Mesenchymal stem cell (in vitro differentiated cells and primary cell): ENCODE measurements at regions not wholly inside any gene's neighbourhood (a gene's known extent, or its start where the extent isn't known, plus 50 kb on each side); places are given as distances from the start of the nearest gene placed in this dataset.

Experiments used
- DNase-seq: peaks from one replicate; pipeline ENCODE4 v3.0.0-alpha.2; 2013
- H2AFZ ChIP-seq: one replicate; pipeline ENCODE4 v1.6.1; 2013; ENCODE audit warnings: low read depth, mild to moderate bottlenecking, control low read depth, inconsistent platforms, low read length, moderate library complexity
- H2AK5ac ChIP-seq: 2 replicates; pipeline ENCODE4 v1.6.1; 2013; ENCODE audit warnings: low read length, moderate library complexity, mild to moderate bottlenecking, inconsistent platforms; ENCODE audit not compliant: severe bottlenecking
- H2BK120ac ChIP-seq: one replicate; pipeline ENCODE4 v1.6.1; 2013; ENCODE audit warnings: low read depth, mild to moderate bottlenecking, inconsistent platforms, low read length, moderate library complexity
- H2BK12ac ChIP-seq, 2 experiments: one replicate each; pipeline ENCODE4 v1.6.1; 2013; ENCODE audit warnings: inconsistent platforms in 2 of 2, low read length in 2 of 2, mild to moderate bottlenecking in 2 of 2, moderate library complexity in 2 of 2, control low read depth in 1 of 2
- H2BK15ac ChIP-seq: one replicate; pipeline ENCODE4 v1.6.1; 2013; ENCODE audit warnings: mild to moderate bottlenecking, low read depth, inconsistent platforms; ENCODE audit not compliant: poor library complexity, severe bottlenecking
- H2BK5ac ChIP-seq: 2 replicates; pipeline ENCODE4 v1.6.1; 2013; ENCODE audit warnings: low read depth, mild to moderate bottlenecking, low read length, control low read depth, inconsistent platforms; ENCODE audit not compliant: poor library complexity, severe bottlenecking
- H3K14ac ChIP-seq, 2 experiments: one replicate each; pipeline ENCODE4 v1.6.1; 2013; ENCODE audit warnings: inconsistent platforms in 2 of 2, low read length in 2 of 2, control low read depth in 1 of 2, mild to moderate bottlenecking in 1 of 2, moderate library complexity in 1 of 2
- H3K18ac ChIP-seq, 2 experiments: one replicate each; pipeline ENCODE4 v1.6.1; 2013; ENCODE audit warnings: inconsistent platforms in 2 of 2, low read length in 2 of 2, control low read depth in 1 of 2, low read depth in 1 of 2, mild to moderate bottlenecking in 1 of 2
- H3K23ac ChIP-seq, 2 experiments: one replicate each; pipeline ENCODE4 v1.6.1; 2013; ENCODE audit warnings: inconsistent platforms in 2 of 2, low read length in 2 of 2, mild to moderate bottlenecking in 2 of 2, moderate library complexity in 2 of 2, control low read depth in 1 of 2
- H3K27ac ChIP-seq: 2 replicates; pipeline ENCODE4 v1.5.1; 2013; ENCODE audit warnings: mild to moderate bottlenecking, moderate library complexity, low read length, control low read depth, inconsistent platforms; ENCODE audit not compliant: poor library complexity, severe bottlenecking
- H3K27me3 ChIP-seq, 2 experiments: 2 replicates each; pipeline versions ENCODE4 v1.6.1 to v1.7.0; 2013; ENCODE audit warnings: low read length in 2 of 2, mild to moderate bottlenecking in 2 of 2, moderate library complexity in 2 of 2, control low read depth in 1 of 2, inconsistent platforms in 1 of 2; ENCODE audit not compliant: control insufficient read depth in 1 of 2, insufficient read depth in 1 of 2
- H3K36me3 ChIP-seq, 2 experiments: 2 replicates each; pipeline versions ENCODE4 v1.6.1 to v1.7.0; 2013; ENCODE audit warnings: low read length in 2 of 2, control low read depth in 1 of 2, inconsistent platforms in 1 of 2, low read depth in 1 of 2, mild to moderate bottlenecking in 1 of 2; ENCODE audit not compliant: insufficient read depth in 2 of 2, control insufficient read depth in 1 of 2
- H3K4ac ChIP-seq, 2 experiments: one replicate each; pipeline ENCODE4 v1.6.1; 2013; ENCODE audit warnings: inconsistent platforms in 2 of 2, low read length in 2 of 2, mild to moderate bottlenecking in 2 of 2, moderate library complexity in 2 of 2, control low read depth in 1 of 2, low read depth in 1 of 2
- H3K4me1 ChIP-seq: 2 replicates; pipeline ENCODE4 v1.6.1; 2013; ENCODE audit warnings: low read depth, low read length, control low read depth; ENCODE audit not compliant: control insufficient read depth, insufficient read depth
- H3K4me2 ChIP-seq: 2 replicates; pipeline ENCODE4 v1.6.1; 2013; ENCODE audit warnings: low read length, mild to moderate bottlenecking, inconsistent platforms; ENCODE audit not compliant: poor library complexity, severe bottlenecking
- H3K4me3 ChIP-seq, 2 experiments: 2 replicates each; pipeline versions ENCODE4 v1.5.1 to v1.7.0; 2013; ENCODE audit warnings: low read length in 2 of 2, mild to moderate bottlenecking in 2 of 2, control low read depth in 1 of 2, low read depth in 1 of 2; ENCODE audit not compliant: insufficient read depth in 1 of 2
- H3K79me1 ChIP-seq: replicated peaks from 2 replicates; pipeline ENCODE4 v1.6.1; 2013; ENCODE audit warnings: mild to moderate bottlenecking, control low read depth, low read length, inconsistent platforms; ENCODE audit not compliant: poor library complexity, severe bottlenecking
- H3K9ac ChIP-seq: 2 replicates; pipeline ENCODE4 v1.7.0; 2013; ENCODE audit warnings: mild to moderate bottlenecking, low read length, moderate library complexity
- H3K9me3 ChIP-seq: 2 replicates; pipeline ENCODE4 v1.7.0; 2013; ENCODE audit warnings: mild to moderate bottlenecking, low read length; ENCODE audit not compliant: control insufficient read depth
- H4K8ac ChIP-seq: one replicate; pipeline ENCODE4 v1.6.1; 2013; ENCODE audit warnings: inconsistent platforms, mild to moderate bottlenecking, low read length, moderate library complexity
- H4K91ac ChIP-seq: one replicate; pipeline ENCODE4 v1.6.1; 2013; ENCODE audit warnings: mild to moderate bottlenecking, low read length, inconsistent platforms
- WGBS: methylation state at CpG from one replicate; pipeline ENCODE4 v1.1.7; 2013; ENCODE audit warnings: mixed read lengths; 5-methylcytosine and 5-hydroxymethylcytosine counted together

GRCh38 chr1:59078866-59079265 is 218.0 kb upstream of the FGGY start:
- H3K27me3 ChIP-seq: no peaks in the 10 kb centered on the region
- H3K79me1 ChIP-seq: no peaks in the 10 kb centered on the region
- no peak overlapping the region for H3K4ac ChIP-seq
- no peak overlapping the region for H3K14ac ChIP-seq
- H2BK15ac ChIP-seq: no peak overlapping the region
- WGBS: 33% methylated on average over 3 of the region's 3 CpGs
- no peak overlapping the region for H2AK5ac ChIP-seq
- H2BK12ac ChIP-seq: no peak overlapping the region
- H3K4me3 ChIP-seq: no peak overlapping the region
- H3K9ac ChIP-seq: no peak overlapping the region
- no peaks in the 10 kb centered on the region for H3K36me3 ChIP-seq
- no peak for DNase-seq
- no peak overlapping the region for H2BK120ac ChIP-seq
- H4K91ac ChIP-seq: no peak overlapping the region
- H3K4me2 ChIP-seq: no peak overlapping the region
- no peak overlapping the region for H3K27ac ChIP-seq
- no peak overlapping the region for H2BK5ac ChIP-seq
- no peak overlapping the region for H3K18ac ChIP-seq
- peaks cover under 1% of the 10 kb centered on the region for H3K4me1 ChIP-seq
- no peak overlapping the region for H4K8ac ChIP-seq
- H2AFZ ChIP-seq: no peak overlapping the region
- H3K9me3 ChIP-seq: no peaks in the 10 kb centered on the region
- no peak overlapping the region for H3K23ac ChIP-seq

- no peak overlapping the region for H3K14ac ChIP-seq
- no peak overlapping the region for H3K4me3 ChIP-seq
- H4K8ac ChIP-seq: no peak overlapping the region
- H2BK5ac ChIP-seq: no peak overlapping the region
- no peak overlapping the region for H2AK5ac ChIP-seq
- no peaks in the 10 kb centered on the region for H3K9me3 ChIP-seq
- H3K4me1 ChIP-seq: peaks cover 7% of the 10 kb centered on the region
- H3K9ac ChIP-seq: peak overlapping the region; percentile 33
- H2BK12ac ChIP-seq: no peak overlapping the region
- no peak overlapping the region for H3K23ac ChIP-seq
- H3K4ac ChIP-seq: no peak overlapping the region
- no peak overlapping the region for H4K91ac ChIP-seq
- no peaks in the 10 kb centered on the region for H3K79me1 ChIP-seq
- H3K27me3 ChIP-seq: no peaks in the 10 kb centered on the region
- no peak overlapping the region for H3K4me2 ChIP-seq
- no peaks in the 10 kb centered on the region for H3K36me3 ChIP-seq
- DNase-seq: no peak
- no CpG with 5 or more reads among the region's 3 CpGs for WGBS
- H3K27ac ChIP-seq: no peak overlapping the region
- H3K18ac ChIP-seq: no peak overlapping the region
- H2BK120ac ChIP-seq: no peak overlapping the region
- no peak overlapping the region for H2AFZ ChIP-seq
- no peak overlapping the region for H2BK15ac ChIP-seq
Observed at GRCh38 chr1:59079434-59080140, 217.3 kb upstream of the FGGY start.

GRCh38 chr1:59081181-59081580 is 215.7 kb upstream of the FGGY start:
- Histone ChIP-seq H2BK120ac (no peak overlapping the region), H2AFZ (no peak overlapping the region), H4K8ac (no peak overlapping the region), H4K91ac (no peak overlapping the region), H3K4ac (no peak overlapping the region), H3K9me3 (no peaks in the 10 kb centered on the region), H2AK5ac (no peak overlapping the region), H3K27ac (no peak overlapping the region), H3K4me2 (no peak overlapping the region), H3K4me1 (peaks cover 7% of the 10 kb centered on the region), H2BK5ac (no peak overlapping the region), H3K23ac (no peak overlapping the region), H3K9ac (no peak overlapping the region), H3K14ac (no peak overlapping the region), H3K27me3 (no peaks in the 10 kb centered on the region), H3K18ac (no peak overlapping the region), H2BK15ac (no peak overlapping the region), H3K36me3 (no peaks in the 10 kb centered on the region), H2BK12ac (no peak overlapping the region), H3K79me1 (no peaks in the 10 kb centered on the region), H3K4me3 (no peak overlapping the region)
- no peak for DNase-seq
- WGBS: 80% methylated on average over 1 of the region's 1 CpG

GRCh38 chr1:59081795-59082194 is 215.1 kb upstream of the FGGY start:
- Histone ChIP-seq H3K27ac (no peak overlapping the region), H2BK5ac (no peak overlapping the region), H3K9ac (no peak overlapping the region), H2BK120ac (no peak overlapping the region), H3K4me3 (no peak overlapping the region), H3K36me3 (no peaks in the 10 kb centered on the region), H4K8ac (no peak overlapping the region), H3K4me1 (peaks cover 7% of the 10 kb centered on the region), H2AK5ac (no peak overlapping the region), H4K91ac (no peak overlapping the region), H3K4ac (no peak overlapping the region), H3K23ac (no peak overlapping the region), H3K14ac (no peak overlapping the region), H3K4me2 (no peak overlapping the region), H2BK15ac (no peak overlapping the region), H3K18ac (no peak overlapping the region), H2AFZ (no peak overlapping the region), H3K79me1 (no peaks in the 10 kb centered on the region), H3K27me3 (no peaks in the 10 kb centered on the region), H3K9me3 (no peaks in the 10 kb centered on the region), H2BK12ac (peak overlapping the region in 1 of 2 experiments; percentile 40)
- whole genome bisulfite sequencing: 100% methylated on average over 2 of the region's 5 CpGs
- no peak for DNase-seq
